HEK293 (cell line): ENCODE measurements at regions not wholly inside any gene's neighbourhood (a gene's known extent, or its start where the extent isn't known, plus 50 kb on each side); places are given as distances from the start of the nearest gene placed in this dataset.

ENCODE experiments used
- CTCF ChIA-PET: fragments of 350-600 bp; formaldehyde crosslinking; extraction: SDS; loops from one replicate; lab custom pipeline; 2021; ENCODE audit warnings: antibody characterized with exemption; lab: Yijun Ruan, JAX
- POLR2A ChIA-PET: fragments of 300-600 bp; formaldehyde crosslinking; extraction: SDS; loops from one replicate; lab custom pipeline; 2020; ENCODE audit warnings: antibody characterized with exemption, inconsistent platforms; lab: Yijun Ruan, JAX
- H3K27ac ChIP-seq: fragments of 200-500 bp; sonication (Bioruptor generic); 2 replicates; pipeline ENCODE4 v1.5.1; 2014; ENCODE audit warnings: low read depth, low read length, control low read depth, inconsistent platforms; ENCODE audit errors: extremely low read depth
- H3K36me3 ChIP-seq, 2 experiments: fragments of 200-500 bp in 1 of 2; sonication (Bioruptor generic) in 1 of 2; 1 replicate in 1 of 2; 2 replicates in 1 of 2; pipeline ENCODE4 v1.5.1; 2014 to 2017; ENCODE audit warnings: inconsistent platforms in 2 of 2, low read length in 2 of 2; ENCODE audit not compliant: control insufficient read depth in 2 of 2, insufficient read depth in 1 of 2
- H3K4me1 ChIP-seq: fragments of 200-500 bp; sonication (Bioruptor generic); 2 replicates; pipeline ENCODE4 v1.5.1; 2014; ENCODE audit warnings: mild to moderate bottlenecking, low read length, inconsistent platforms; ENCODE audit not compliant: control insufficient read depth, insufficient read depth
- H3K4me3 ChIP-seq: 2 replicates; pipeline ENCODE4 v1.5.1; 2011; ENCODE audit warnings: low read depth, mild to moderate bottlenecking, control low read depth, low read length, moderate library complexity
- H3K9me3 ChIP-seq: fragments of 200-500 bp; sonication (Bioruptor generic); 2 replicates; pipeline ENCODE4 v1.5.1; 2014; ENCODE audit warnings: low read depth, low read length, inconsistent platforms; ENCODE audit not compliant: control insufficient read depth, insufficient read depth
- BCL6B ChIP-seq: fragments of 450-650 bp; formaldehyde crosslinking; IDR thresholded peaks from 2 replicates; pipeline ENCODE4 v1.5.1; 2017; ENCODE audit warnings: missing biosample characterization, missing genetic modification characterization
- CTCF ChIP-seq: fragments of 450-650 bp; formaldehyde crosslinking; IDR thresholded peaks from 2 replicates; pipeline ENCODE4 v1.5.1; 2016; ENCODE audit warnings: missing biosample characterization, missing genetic modification characterization
- GLI2 ChIP-seq: fragments of 450-650 bp; formaldehyde crosslinking; IDR thresholded peaks from 2 replicates; pipeline ENCODE4; 2017; ENCODE audit warnings: missing biosample characterization, missing genetic modification characterization, low read depth, borderline replicate concordance
- GLIS2 ChIP-seq: fragments of 450-650 bp; formaldehyde crosslinking; IDR thresholded peaks from 2 replicates; pipeline ENCODE4 v1.5.1; 2016; ENCODE audit warnings: missing biosample characterization, missing genetic modification characterization
- HOXD13 ChIP-seq: sonication (generic); formaldehyde crosslinking; IDR thresholded peaks from 2 replicates; pipeline ENCODE4 v1.8.0; 2022; ENCODE audit warnings: missing genetic modification reagents, borderline replicate concordance
- OVOL3 ChIP-seq: fragments of 450-650 bp; formaldehyde crosslinking; IDR thresholded peaks from 2 replicates; pipeline ENCODE4 v1.5.1; 2016; ENCODE audit warnings: missing biosample characterization, missing genetic modification characterization
- PRDM4 ChIP-seq: fragments of 450-650 bp; formaldehyde crosslinking; IDR thresholded peaks from 2 replicates; pipeline ENCODE4 v1.5.1; 2017; ENCODE audit warnings: missing biosample characterization, missing genetic modification characterization
- PRDM6 ChIP-seq: fragments of 450-650 bp; formaldehyde crosslinking; IDR thresholded peaks from 2 replicates; pipeline ENCODE4 v1.5.1; 2017; ENCODE audit warnings: missing biosample characterization, missing genetic modification characterization
- RBAK ChIP-seq: fragments of 450-650 bp; formaldehyde crosslinking; IDR thresholded peaks from 2 replicates; pipeline ENCODE4 v1.5.1; 2016; ENCODE audit warnings: missing biosample characterization, missing genetic modification characterization
- SCRT1 ChIP-seq: fragments of 450-650 bp; formaldehyde crosslinking; IDR thresholded peaks from 2 replicates; pipeline ENCODE4 v1.5.1; 2016; ENCODE audit warnings: missing biosample characterization, missing genetic modification characterization, borderline replicate concordance
- SCRT2 ChIP-seq: fragments of 450-650 bp; formaldehyde crosslinking; IDR thresholded peaks from 2 replicates; pipeline ENCODE4 v1.5.1; 2016; ENCODE audit warnings: missing biosample characterization, missing genetic modification characterization
- YY1 ChIP-seq: fragments of 450-650 bp; formaldehyde crosslinking; IDR thresholded peaks from 2 replicates; pipeline ENCODE4 v1.5.1; 2018; ENCODE audit warnings: missing biosample characterization, missing genetic modification characterization
- ZBTB21 ChIP-seq: fragments of 450-650 bp; formaldehyde crosslinking; IDR thresholded peaks from 2 replicates; pipeline ENCODE4 v1.5.1; 2017; ENCODE audit warnings: missing biosample characterization, missing genetic modification characterization
- ZNF155 ChIP-seq: fragments of 450-650 bp; formaldehyde crosslinking; IDR thresholded peaks from 2 replicates; pipeline ENCODE4 v1.5.1; 2016; ENCODE audit warnings: missing biosample characterization, missing genetic modification characterization
- ZNF292 ChIP-seq: fragments of 450-650 bp; formaldehyde crosslinking; IDR thresholded peaks from 2 replicates; pipeline ENCODE4 v1.5.1; 2016; ENCODE audit warnings: low read depth, missing biosample characterization, missing genetic modification characterization, borderline replicate concordance
- ZNF302 ChIP-seq: fragments of 450-650 bp; formaldehyde crosslinking; IDR thresholded peaks from 2 replicates; pipeline ENCODE4 v1.5.1; 2016; ENCODE audit warnings: missing biosample characterization, missing genetic modification characterization, low read depth
- ZNF354C ChIP-seq: fragments of 450-650 bp; formaldehyde crosslinking; IDR thresholded peaks from 2 replicates; pipeline ENCODE4 v1.5.1; 2016; ENCODE audit warnings: missing biosample characterization, missing genetic modification characterization, low read depth, borderline replicate concordance
- ZNF423 ChIP-seq: fragments of 450-650 bp; formaldehyde crosslinking; IDR thresholded peaks from 2 replicates; pipeline ENCODE4 v1.5.1; 2016; ENCODE audit warnings: missing biosample characterization, missing genetic modification characterization
- ZNF449 ChIP-seq: fragments of 450-650 bp; formaldehyde crosslinking; IDR thresholded peaks from 2 replicates; pipeline ENCODE4 v1.5.1; 2017; ENCODE audit warnings: missing biosample characterization, mild to moderate bottlenecking, missing genetic modification characterization, moderate library complexity
- ZNF548 ChIP-seq: fragments of 450-650 bp; formaldehyde crosslinking; IDR thresholded peaks from 2 replicates; pipeline ENCODE4 v1.5.1; 2016; ENCODE audit warnings: missing biosample characterization, missing genetic modification characterization
- ZNF560 ChIP-seq: fragments of 450-650 bp; formaldehyde crosslinking; IDR thresholded peaks from 2 replicates; pipeline ENCODE4 v1.5.1; 2017; ENCODE audit warnings: missing biosample characterization, missing genetic modification characterization, borderline replicate concordance
- ZNF580 ChIP-seq: fragments of 450-650 bp; formaldehyde crosslinking; IDR thresholded peaks from 2 replicates; pipeline ENCODE4 v1.5.1; 2016; ENCODE audit warnings: missing biosample characterization, missing genetic modification characterization
- ZNF747 ChIP-seq: fragments of 450-650 bp; formaldehyde crosslinking; IDR thresholded peaks from 2 replicates; pipeline ENCODE4 v1.5.1; 2016; ENCODE audit warnings: missing biosample characterization, missing genetic modification characterization
- ZNF768 ChIP-seq: fragments of 450-650 bp; formaldehyde crosslinking; IDR thresholded peaks from 2 replicates; pipeline ENCODE4 v1.5.1; 2018; ENCODE audit warnings: missing biosample characterization, mild to moderate bottlenecking, missing genetic modification characterization
- ZNF792 ChIP-seq: fragments of 450-650 bp; formaldehyde crosslinking; IDR thresholded peaks from 2 replicates; pipeline ENCODE4 v1.5.1; 2016; ENCODE audit warnings: missing biosample characterization, missing genetic modification characterization
- ZNF843 ChIP-seq: fragments of 450-650 bp; formaldehyde crosslinking; IDR thresholded peaks from 2 replicates; pipeline ENCODE4 v1.5.1; 2016; ENCODE audit warnings: missing biosample characterization, missing genetic modification characterization
- ZSCAN30 ChIP-seq: fragments of 450-650 bp; IDR thresholded peaks from 2 replicates; pipeline ENCODE4 v1.5.1; 2018; ENCODE audit warnings: missing biosample characterization, mild to moderate bottlenecking, missing genetic modification characterization, moderate library complexity

GRCh38 chr6:164166996-164167395, 752.5 kb downstream of the QKI start:
- ChIA-PET POLR2A (no interaction called here), CTCF (no interaction called here)
- Histone ChIP-seq H3K4me1 (no peaks in the 10 kb centered on the region), H3K9me3 (no peaks in the 10 kb centered on the region), H3K27ac (no peak overlapping the region), H3K36me3 (no peaks in the 10 kb centered on the region), H3K4me3 (no peak overlapping the region)
- TF ChIP-seq ZNF423 (no peak), PRDM6 (tag by site-specific recombination) (no peak), SCRT2 (tag by site-specific recombination) (no peak), ZNF155 (no peak), ZNF747 (no peak), ZSCAN30 (tag by site-specific recombination) (no peak), YY1 (tag by site-specific recombination) (no peak), ZNF354C (tag by site-specific recombination) (no peak), PRDM4 (no peak), CTCF (tag by site-specific recombination) (no peak), ZNF449 (no peak), SCRT1 (tag by site-specific recombination) (no peak), ZNF843 (no peak), ZNF292 (no peak)

GRCh38 chr6:164166515-164166914, 752.0 kb downstream of the QKI start:
- Histone ChIP-seq H3K4me3 (no peak overlapping the region), H3K9me3 (no peaks in the 10 kb centered on the region), H3K4me1 (no peaks in the 10 kb centered on the region), H3K27ac (no peak overlapping the region), H3K36me3 (no peaks in the 10 kb centered on the region)
- ChIA-PET CTCF (no interaction called here), POLR2A (no interaction called here)
- TF ChIP-seq BCL6B, result no peak
- no peak for TF ChIP-seq ZNF560 (tag by site-specific recombination)
- no peak for TF ChIP-seq HOXD13 (CRISPR knock-in tag)
- no peak for TF ChIP-seq ZNF580 (tag by site-specific recombination)
- no peak for TF ChIP-seq GLIS2 (tag by site-specific recombination)
- TF ChIP-seq ZNF548, result no peak
- TF ChIP-seq ZBTB21 (tag by site-specific recombination), result no peak
- TF ChIP-seq ZNF768 (tag by site-specific recombination), result no peak
- TF ChIP-seq GLI2 (tag by site-specific recombination), result no peak
- no peak for TF ChIP-seq ZNF302 (tag by site-specific recombination)
- TF ChIP-seq ZNF155, result no peak
- no peak for TF ChIP-seq ZNF792 (tag by site-specific recombination)
- no peak for TF ChIP-seq ZNF354C (tag by site-specific recombination)
- no peak for TF ChIP-seq RBAK
- no peak for TF ChIP-seq OVOL3 (tag by site-specific recombination)
